Lower leg skin (tissue), 3 donors: ENCODE measurements at regions not wholly inside any gene's neighbourhood (a gene's known extent, or its start where the extent isn't known, plus 50 kb on each side); places are given as distances from the start of the nearest gene placed in this dataset.
"Not testable (repeated sequence)": the region's sequence is repeated elsewhere in the genome, so short reads cannot be mapped to it uniquely, and the experiment has no call there.

Source experiments
- POLR2A ChIP-seq, 2 donors: fragments of 450-650 bp; IDR thresholded peaks; one replicate each; pipeline ENCODE4 v1.6.1; 2016 to 2017; ENCODE audit warnings: antibody characterized with exemption in 2 of 2, mild to moderate bottlenecking in 1 of 2, moderate library complexity in 1 of 2
- TF ChIP-seq, protein P1 (sequence below), 3 donors: fragments of 450-650 bp; IDR thresholded peaks; one replicate each; pipeline ENCODE4 v1.5.1; 2016; ENCODE audit warnings: antibody characterized with exemption in 3 of 3, mild to moderate bottlenecking in 3 of 3, moderate library complexity in 2 of 3

DNA sequence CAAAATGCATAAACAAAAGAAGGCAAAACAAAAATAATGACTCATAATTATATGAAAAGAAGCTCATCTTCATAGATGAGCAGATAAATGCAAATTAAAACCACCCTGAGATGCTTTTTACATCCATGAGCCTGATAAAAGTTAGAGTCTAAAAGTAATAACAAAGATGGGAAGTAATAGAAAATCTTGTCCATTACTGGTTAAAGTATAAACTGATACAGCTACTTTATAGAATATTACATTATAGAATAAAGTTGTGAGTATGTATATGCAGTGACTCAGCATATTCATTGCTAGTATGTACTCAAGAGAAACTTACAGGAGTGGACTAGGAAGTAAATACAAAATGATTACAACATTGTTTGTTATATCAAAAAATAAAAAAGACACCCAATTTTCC is 333.0 kb downstream of the OR4F29 start:
- TF ChIP-seq, protein P1, sequence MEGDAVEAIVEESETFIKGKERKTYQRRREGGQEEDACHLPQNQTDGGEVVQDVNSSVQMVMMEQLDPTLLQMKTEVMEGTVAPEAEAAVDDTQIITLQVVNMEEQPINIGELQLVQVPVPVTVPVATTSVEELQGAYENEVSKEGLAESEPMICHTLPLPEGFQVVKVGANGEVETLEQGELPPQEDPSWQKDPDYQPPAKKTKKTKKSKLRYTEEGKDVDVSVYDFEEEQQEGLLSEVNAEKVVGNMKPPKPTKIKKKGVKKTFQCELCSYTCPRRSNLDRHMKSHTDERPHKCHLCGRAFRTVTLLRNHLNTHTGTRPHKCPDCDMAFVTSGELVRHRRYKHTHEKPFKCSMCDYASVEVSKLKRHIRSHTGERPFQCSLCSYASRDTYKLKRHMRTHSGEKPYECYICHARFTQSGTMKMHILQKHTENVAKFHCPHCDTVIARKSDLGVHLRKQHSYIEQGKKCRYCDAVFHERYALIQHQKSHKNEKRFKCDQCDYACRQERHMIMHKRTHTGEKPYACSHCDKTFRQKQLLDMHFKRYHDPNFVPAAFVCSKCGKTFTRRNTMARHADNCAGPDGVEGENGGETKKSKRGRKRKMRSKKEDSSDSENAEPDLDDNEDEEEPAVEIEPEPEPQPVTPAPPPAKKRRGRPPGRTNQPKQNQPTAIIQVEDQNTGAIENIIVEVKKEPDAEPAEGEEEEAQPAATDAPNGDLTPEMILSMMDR (IDR thresholded peaks at IDR 0.05), result not testable (repeated sequence)
- TF ChIP-seq POLR2A (IDR thresholded peaks at IDR 0.05), result not testable (repeated sequence)
